Upper lobe of right lung (tissue), 1 donor: ENCODE measurements at regions not wholly inside any gene's neighbourhood (a gene's known extent, or its start where the extent isn't known, plus 50 kb on each side); places are given as distances from the start of the nearest gene placed in this dataset.
"Not testable (repeated sequence)": the region's sequence is repeated elsewhere in the genome, so short reads cannot be mapped to it uniquely, and the experiment has no call there.

ENCODE experiments used
- ATAC-seq: fragments of 200-7000 bp; cut with Tn5 transposase; one replicate; pipeline ENCODE4 v1.9.1; 2020; ENCODE audit warnings: mild to moderate bottlenecking, moderate library complexity
- DNase-seq: peaks from one replicate; pipeline ENCODE4 v3.0.0-alpha.2; 2020
- H3K27ac ChIP-seq: fragments of 200-600 bp; one replicate; pipeline ENCODE4 v1.8.0; 2022
- H3K27me3 ChIP-seq: fragments of 200-600 bp; one replicate; pipeline ENCODE4 v1.8.0; 2022; ENCODE audit warnings: mild to moderate bottlenecking
- H3K36me3 ChIP-seq: fragments of 200-600 bp; one replicate; pipeline ENCODE4 v1.8.0; 2022
- H3K4me1 ChIP-seq: fragments of 200-600 bp; one replicate; pipeline ENCODE4 v1.8.0; 2022
- H3K4me3 ChIP-seq: fragments of 200-600 bp; one replicate; pipeline ENCODE4 v1.8.0; 2022; ENCODE audit warnings: mild to moderate bottlenecking
- H3K9me3 ChIP-seq: fragments of 200-600 bp; one replicate; pipeline ENCODE4 v1.8.0; 2022
- intact Hi-C: fragments of 100-400 bp; cut with DNase I; formaldehyde crosslinking; loops from one replicate; pipeline ENCODE4 v1.11.0; 2022
- TF ChIP-seq, protein P1 (sequence below): fragments of 200-600 bp; IDR thresholded peaks from one replicate; pipeline ENCODE4 v1.8.0; 2022; ENCODE audit warnings: antibody characterized with exemption
- donor health status: DM: no; HTN: yes; CAD: no; lungs with severe emphysema.

DNA sequence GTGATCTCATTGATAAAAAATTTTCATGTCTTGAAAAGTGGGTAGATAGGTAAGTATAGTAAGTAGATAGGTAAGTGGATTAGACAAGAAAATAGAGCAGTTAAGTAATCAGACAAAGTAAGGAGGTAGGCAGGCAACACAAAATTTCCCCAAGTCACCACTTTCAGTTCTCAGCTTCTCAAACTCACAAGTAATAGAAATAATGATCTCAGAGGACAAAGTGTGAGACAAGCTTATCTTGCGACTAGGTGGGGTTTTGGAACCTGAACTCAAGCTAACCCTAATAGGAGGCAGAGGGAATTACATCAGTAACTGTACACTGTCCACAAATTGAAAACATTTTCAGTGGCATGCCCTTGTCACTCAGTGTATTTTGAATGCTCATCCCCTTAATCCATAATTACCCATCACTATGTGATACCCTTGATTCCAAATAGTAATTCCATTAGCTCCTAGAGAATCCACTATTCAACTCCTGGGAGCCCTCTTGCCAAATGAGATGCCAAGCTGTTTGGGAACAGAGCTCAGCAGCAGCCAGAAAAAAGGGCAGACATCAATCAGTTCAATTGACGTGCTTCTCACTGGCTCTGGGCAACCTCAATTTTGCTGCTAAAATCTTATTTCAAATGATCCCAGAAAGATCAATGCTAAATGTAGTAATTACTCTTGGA is 703.2 kb downstream of the XPNPEP1 start:
- no peaks in the 10 kb centered on the region for H3K9me3 ChIP-seq
- no peak overlapping the region for H3K27ac ChIP-seq
- TF ChIP-seq, protein P1, sequence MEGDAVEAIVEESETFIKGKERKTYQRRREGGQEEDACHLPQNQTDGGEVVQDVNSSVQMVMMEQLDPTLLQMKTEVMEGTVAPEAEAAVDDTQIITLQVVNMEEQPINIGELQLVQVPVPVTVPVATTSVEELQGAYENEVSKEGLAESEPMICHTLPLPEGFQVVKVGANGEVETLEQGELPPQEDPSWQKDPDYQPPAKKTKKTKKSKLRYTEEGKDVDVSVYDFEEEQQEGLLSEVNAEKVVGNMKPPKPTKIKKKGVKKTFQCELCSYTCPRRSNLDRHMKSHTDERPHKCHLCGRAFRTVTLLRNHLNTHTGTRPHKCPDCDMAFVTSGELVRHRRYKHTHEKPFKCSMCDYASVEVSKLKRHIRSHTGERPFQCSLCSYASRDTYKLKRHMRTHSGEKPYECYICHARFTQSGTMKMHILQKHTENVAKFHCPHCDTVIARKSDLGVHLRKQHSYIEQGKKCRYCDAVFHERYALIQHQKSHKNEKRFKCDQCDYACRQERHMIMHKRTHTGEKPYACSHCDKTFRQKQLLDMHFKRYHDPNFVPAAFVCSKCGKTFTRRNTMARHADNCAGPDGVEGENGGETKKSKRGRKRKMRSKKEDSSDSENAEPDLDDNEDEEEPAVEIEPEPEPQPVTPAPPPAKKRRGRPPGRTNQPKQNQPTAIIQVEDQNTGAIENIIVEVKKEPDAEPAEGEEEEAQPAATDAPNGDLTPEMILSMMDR: no peak
- no peaks in the 10 kb centered on the region for H3K27me3 ChIP-seq
- ATAC-seq (no peak), DNase-seq (no peak)
- no peak overlapping the region for H3K4me3 ChIP-seq
- intact Hi-C loops: no loop called here
- H3K36me3 ChIP-seq: no peaks in the 10 kb centered on the region
- no peaks in the 10 kb centered on the region for H3K4me1 ChIP-seq

- H3K27me3 ChIP-seq: no peaks in the 10 kb centered on the region
- no peak overlapping the region for H3K27ac ChIP-seq
- H3K4me1 ChIP-seq: no peaks in the 10 kb centered on the region
- no peak overlapping the region for H3K4me3 ChIP-seq
- TF ChIP-seq, protein P1: no peak
- DNase-seq (no peak), ATAC-seq (no peak)
- no peaks in the 10 kb centered on the region for H3K9me3 ChIP-seq
- no peaks in the 10 kb centered on the region for H3K36me3 ChIP-seq
- intact Hi-C loops: no loop called here
Measured at GRCh38 chr10:109218207-109218606, 705.1 kb downstream of the XPNPEP1 start.

DNA sequence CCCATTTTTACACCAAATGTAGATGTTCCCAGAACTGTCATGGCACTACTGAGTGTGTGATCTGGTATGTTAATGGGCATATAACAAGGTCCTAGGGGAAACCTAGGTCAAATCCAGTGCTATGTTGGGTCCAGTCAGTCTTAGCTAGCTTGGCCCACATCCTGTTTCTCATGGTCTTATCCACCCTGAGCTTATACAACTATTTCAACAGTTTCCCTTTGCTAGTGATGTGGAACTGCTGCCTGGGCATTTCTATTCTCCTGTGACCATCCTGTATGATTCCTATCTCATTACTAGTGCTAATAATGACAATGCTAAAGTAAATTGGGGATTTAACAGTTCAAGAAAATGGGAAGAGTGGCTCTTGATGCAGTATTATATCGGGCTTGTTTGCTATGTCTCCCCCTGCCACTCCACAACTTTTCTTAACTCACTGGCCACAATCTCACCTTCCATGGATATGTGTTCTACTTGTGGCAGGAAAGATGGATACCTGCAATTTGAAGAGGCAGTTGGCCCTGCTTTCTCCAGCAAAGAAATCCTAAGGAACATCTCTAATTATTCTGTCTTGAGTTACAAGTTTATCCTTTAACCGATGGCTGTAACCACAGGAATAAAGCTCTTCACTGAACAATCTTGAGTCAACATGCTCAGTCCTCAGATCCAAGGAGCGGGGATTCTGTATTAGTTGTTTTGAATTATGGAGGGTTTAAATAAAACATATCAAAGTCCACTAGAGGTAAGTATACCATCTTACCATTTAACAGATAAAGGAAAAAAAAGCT is 707.8 kb downstream of the XPNPEP1 start:
- Histone ChIP-seq H3K36me3 (no peaks in the 10 kb centered on the region), H3K4me1 (no peaks in the 10 kb centered on the region), H3K9me3 (no peaks in the 10 kb centered on the region), H3K27me3 (no peaks in the 10 kb centered on the region), H3K4me3 (no peak overlapping the region), H3K27ac (no peak overlapping the region)
- DNase-seq (no peak), ATAC-seq (no peak)
- TF ChIP-seq, protein P1: no peak
- intact Hi-C loops: no loop called here

DNA sequence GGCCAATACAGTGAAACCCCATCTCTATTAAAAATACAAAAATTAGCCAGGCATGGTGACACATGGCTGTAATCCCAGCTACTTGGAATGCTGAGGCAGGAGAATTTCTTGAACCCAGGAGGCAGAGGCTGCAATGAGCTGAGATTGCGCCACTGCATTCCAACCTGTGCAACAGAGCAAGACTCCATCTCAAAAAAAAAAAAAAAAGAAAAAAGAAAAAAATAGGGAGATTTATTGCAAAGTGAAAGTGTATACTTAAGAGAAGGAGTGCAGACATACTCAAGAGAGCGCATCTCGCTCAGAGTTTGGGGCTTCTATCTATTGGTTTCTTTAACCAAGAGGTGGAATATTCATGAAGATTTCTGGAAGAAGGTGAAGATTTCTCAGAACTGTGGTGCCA is 708.4 kb downstream of the XPNPEP1 start:
- H3K27me3 ChIP-seq, H3K36me3 ChIP-seq, intact Hi-C loops, H3K4me3 ChIP-seq, H3K9me3 ChIP-seq, DNase-seq, H3K4me1 ChIP-seq, ATAC-seq, H3K27ac ChIP-seq: not testable (repeated sequence)

DNA sequence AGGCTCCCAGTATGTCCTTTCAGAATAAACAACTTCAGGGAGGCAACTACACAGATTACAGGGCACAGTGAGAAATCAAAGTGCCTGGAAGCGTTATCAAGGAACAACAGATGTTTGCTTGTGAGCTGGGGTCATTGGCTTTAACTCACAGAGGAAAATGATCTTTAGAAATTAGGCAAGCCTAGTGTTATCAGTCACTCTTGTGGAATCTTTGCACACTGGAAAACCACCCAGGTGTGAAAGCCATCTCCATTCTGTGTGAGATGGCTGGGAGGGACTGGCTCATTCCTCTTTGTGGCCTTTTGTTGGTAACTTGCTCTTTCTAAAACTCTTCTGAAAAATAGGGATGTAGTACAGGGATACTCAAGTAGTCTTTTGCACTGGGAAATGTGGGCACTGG is 716.0 kb downstream of the XPNPEP1 start:
- intact Hi-C loops: no loop called here
- H3K27ac ChIP-seq: no peak overlapping the region
- TF ChIP-seq, protein P1: no peak

GRCh38 chr10:109205929-109206585 is 717.3 kb downstream of the XPNPEP1 start:
- H3K4me1 ChIP-seq: no peaks in the 10 kb centered on the region
- H3K36me3 ChIP-seq: no peaks in the 10 kb centered on the region
- no peak overlapping the region for H3K27ac ChIP-seq
- TF ChIP-seq, protein P1: no peak
- ATAC-seq (no peak), DNase-seq (no peak)
- H3K4me3 ChIP-seq: no peak overlapping the region
- no peaks in the 10 kb centered on the region for H3K9me3 ChIP-seq
- H3K27me3 ChIP-seq: no peaks in the 10 kb centered on the region
- intact Hi-C loops: no loop called here

More for the DNA sequence above, 716.0 kb downstream of the XPNPEP1 start:
- Histone ChIP-seq H3K9me3 (no peaks in the 10 kb centered on the region), H3K4me3 (no peak overlapping the region), H3K27me3 (no peaks in the 10 kb centered on the region), H3K4me1 (no peaks in the 10 kb centered on the region), H3K36me3 (no peaks in the 10 kb centered on the region)
- no peak for DNase-seq
- no peak for ATAC-seq
